Epithelial cell of prostate (primary cell): ENCODE measurements at regions not wholly inside any gene's neighbourhood (a gene's known extent, or its start where the extent isn't known, plus 50 kb on each side); places are given as distances from the start of the nearest gene placed in this dataset.

Experiments used
- DNase-seq: peaks from one replicate; pipeline ENCODE4 v3.0.0-alpha.2; 2011; ENCODE audit warnings: low read depth, low spot score
- H3K27ac ChIP-seq: fragments of 450-650 bp; 2 replicates; pipeline ENCODE4 v1.5.1; 2017; ENCODE audit warnings: mild to moderate bottlenecking

GRCh38 chr2:57720728-57721627 is 325.6 kb upstream of the VRK2 start:
- no peak for DNase-seq
- H3K27ac ChIP-seq: no peak overlapping the region

- no peak overlapping the region for H3K27ac ChIP-seq
- no peak for DNase-seq
Measured at GRCh38 chr2:57725337-57725947, 321.2 kb upstream of the VRK2 start.

- no peak overlapping the region for H3K27ac ChIP-seq
- no peak for DNase-seq
Measured at GRCh38 chr2:57726294-57726693, 320.3 kb upstream of the VRK2 start.

- no peak for DNase-seq
- no peak overlapping the region for H3K27ac ChIP-seq
Measured at GRCh38 chr2:57728691-57729090, 317.9 kb upstream of the VRK2 start.

GRCh38 chr2:57733956-57734355 is 312.6 kb upstream of the VRK2 start:
- no peak for DNase-seq
- no peak overlapping the region for H3K27ac ChIP-seq

GRCh38 chr2:57740891-57741290 is 305.7 kb upstream of the VRK2 start:
- H3K27ac ChIP-seq: no peak overlapping the region
- DNase-seq: no peak

- H3K27ac ChIP-seq: no peak overlapping the region
- DNase-seq: no peak
Measured at GRCh38 chr2:57753636-57754035, 293.0 kb upstream of the VRK2 start.

- H3K27ac ChIP-seq: no peak overlapping the region
- no peak for DNase-seq
Measured at GRCh38 chr2:57758686-57759085, 287.9 kb upstream of the VRK2 start.

GRCh38 chr2:57759131-57759530 is 287.5 kb upstream of the VRK2 start:
- no peak overlapping the region for H3K27ac ChIP-seq
- no peak for DNase-seq

- peak; percentile 1 for DNase-seq
- no peak overlapping the region for H3K27ac ChIP-seq
Measured at GRCh38 chr2:57759822-57760300, 286.7 kb upstream of the VRK2 start.

- DNase-seq: no peak
- no peak overlapping the region for H3K27ac ChIP-seq
Measured at GRCh38 chr2:57760381-57760801, 286.2 kb upstream of the VRK2 start.

GRCh38 chr2:57776916-57777315 is 269.7 kb upstream of the VRK2 start:
- H3K27ac ChIP-seq: no peak overlapping the region
- no peak for DNase-seq

GRCh38 chr2:57782587-57782986 is 264.0 kb upstream of the VRK2 start:
- no peak overlapping the region for H3K27ac ChIP-seq
- DNase-seq: no peak

- H3K27ac ChIP-seq: no peak overlapping the region
- no peak for DNase-seq
Measured at GRCh38 chr2:57793310-57793709, 253.3 kb upstream of the VRK2 start.

- DNase-seq: no peak
- H3K27ac ChIP-seq: no peak overlapping the region
Measured at GRCh38 chr2:57796527-57796926, 250.1 kb upstream of the VRK2 start.

- DNase-seq: no peak
- H3K27ac ChIP-seq: no peak overlapping the region
Measured at GRCh38 chr2:57798346-57798745, 248.3 kb upstream of the VRK2 start.

- H3K27ac ChIP-seq: no peak overlapping the region
- no peak for DNase-seq
Measured at GRCh38 chr2:57802243-57802642, 244.4 kb upstream of the VRK2 start.

- no peak for DNase-seq
- H3K27ac ChIP-seq: no peak overlapping the region
Measured at GRCh38 chr2:57804971-57805370, 241.6 kb upstream of the VRK2 start.

- DNase-seq: no peak
- H3K27ac ChIP-seq: no peak overlapping the region
Measured at GRCh38 chr2:57806449-57806968, 240.1 kb upstream of the VRK2 start.

- DNase-seq: no peak
- no peak overlapping the region for H3K27ac ChIP-seq
Measured at GRCh38 chr2:57809230-57809629, 237.4 kb upstream of the VRK2 start.

- DNase-seq: no peak
- no peak overlapping the region for H3K27ac ChIP-seq
Measured at GRCh38 chr2:57821088-57821487, 225.5 kb upstream of the VRK2 start.
